Panc1 (cell line): ENCODE measurements at regions not wholly inside any gene's neighbourhood (a gene's known extent, or its start where the extent isn't known, plus 50 kb on each side); places are given as distances from the start of the nearest gene placed in this dataset.
A peak's percentile ranks its signal among the peaks of the same experiment; 100 is the strongest.

Experiments
- ATAC-seq: fragments of 200-7000 bp; cut with Tn5 transposase; 2 replicates; pipeline ENCODE4 v1.9.1; 2020; ENCODE audit warnings: mild to moderate bottlenecking, moderate library complexity
- BruUV-seq: library from RNA; stranded (reverse); fragments of 400-500 nt; replicated peaks from 2 replicates; lab custom pipeline; 2021; lab: Mats Ljungman, UMichigan
- CTCF ChIA-PET: fragments of 300-600 bp; sonication (Branson Sonifier 250); formaldehyde crosslinking; loops from one replicate; lab custom pipeline; 2022; ENCODE audit warnings: antibody characterized with exemption; lab: Charles Lee
- POLR2A ChIA-PET: fragments of 300-600 bp; sonication (Branson Sonifier 250); formaldehyde crosslinking; loops from one replicate; lab custom pipeline; 2022; ENCODE audit warnings: antibody characterized with exemption; lab: Charles Lee
- DNase-seq: peaks from one replicate; pipeline ENCODE4 v3.0.0-alpha.2; 2010; ENCODE audit warnings: low read depth, low spot score
- H3K27ac ChIP-seq: 2 replicates; pipeline ENCODE4 v1.5.1; 2011; ENCODE audit warnings: mild to moderate bottlenecking, low read length, inconsistent platforms
- H3K27me3 ChIP-seq: fragments of 200-500 bp; sonication (Bioruptor generic); 2 replicates; pipeline ENCODE4 v1.6.0; 2014; ENCODE audit warnings: low read length, inconsistent platforms; ENCODE audit not compliant: control insufficient read depth, insufficient read depth
- H3K36me3 ChIP-seq: fragments of 200-500 bp; sonication (Bioruptor generic); 2 replicates; pipeline ENCODE4 v1.5.1; 2014; ENCODE audit warnings: inconsistent platforms, mild to moderate bottlenecking, low read length, moderate library complexity; ENCODE audit not compliant: control insufficient read depth, insufficient read depth
- H3K4me1 ChIP-seq: 2 replicates; pipeline ENCODE4 v1.5.1; 2011; ENCODE audit warnings: inconsistent platforms, mild to moderate bottlenecking, low read length, moderate library complexity; ENCODE audit not compliant: control insufficient read depth, insufficient read depth
- H3K4me3 ChIP-seq, 2 experiments: 2 replicates each; pipeline ENCODE4 v1.5.1; 2011 to 2012; ENCODE audit warnings: low read depth in 2 of 2, low read length in 2 of 2, mild to moderate bottlenecking in 2 of 2, inconsistent platforms in 1 of 2, moderate library complexity in 1 of 2
- H3K9me3 ChIP-seq: fragments of 200-500 bp; sonication (Bioruptor generic); 2 replicates; pipeline ENCODE4 v1.5.1; 2014; ENCODE audit warnings: low read depth, mild to moderate bottlenecking, inconsistent platforms, low read length, moderate library complexity; ENCODE audit not compliant: control insufficient read depth, insufficient read depth
- CTCF ChIP-seq: fragments of 450-650 bp; IDR thresholded peaks from 2 replicates; pipeline ENCODE4 v1.5.1; 2017; ENCODE audit warnings: mild to moderate bottlenecking
- POLR2AphosphoS5 ChIP-seq: IDR thresholded peaks from 2 replicates; pipeline ENCODE4 v1.6.1; 2012; ENCODE audit warnings: mild to moderate bottlenecking, low read depth, low read length, moderate library complexity
- REST ChIP-seq, 2 experiments: IDR thresholded peaks; 2 replicates each; pipeline ENCODE4 v1.6.1; 2011 to 2012; ENCODE audit warnings: low read depth in 2 of 2, control low read depth in 1 of 2, low read length in 1 of 2, mild to moderate bottlenecking in 1 of 2, moderate library complexity in 1 of 2; ENCODE audit not compliant: insufficient read depth in 1 of 2
- SIN3A ChIP-seq: IDR thresholded peaks from 2 replicates; pipeline ENCODE4 v1.6.1; 2012; ENCODE audit warnings: low read depth, mild to moderate bottlenecking, low read length, moderate library complexity, borderline replicate concordance; ENCODE audit not compliant: insufficient read depth
- TCF7L2 ChIP-seq: IDR thresholded peaks from 2 replicates; pipeline ENCODE4 v1.6.1; 2011; ENCODE audit warnings: mild to moderate bottlenecking, low read depth, low read length, inconsistent platforms
- in situ Hi-C: cut with HindIII; loops from 2 replicates; pipeline ENCODE4 v1.10.0; 2016; ENCODE audit warnings: low sequenced_read_pairs, low pct_unique_long_range_greater_than_20kb
- intact Hi-C: fragments of 100-400 bp; cut with micrococcal nuclease; formaldehyde crosslinking; loops from one replicate; pipeline ENCODE4 v1.10.0; 2022; ENCODE audit not compliant: unreplicated experiment

- intact Hi-C loops (no loop called here), in situ Hi-C loops (no loop called here)
- no TSS peak for BruUV-seq
- H3K4me3 ChIP-seq: no peak overlapping the region
- TF ChIP-seq CTCF (no peak), REST (IDR thresholded peaks at IDR 0.05; ENCODE audit: insufficient read depth in 1 of 2, low read depth in 2 of 2, low read length in 1 of 2) (no peak), SIN3A (no peak), TCF7L2 (peak; percentile 18; the same call in 1 of the 2 replicates), POLR2AphosphoS5 (no peak)
- no peak overlapping the region for H3K27ac ChIP-seq
- ATAC-seq (no peak), DNase-seq (no peak)
- no peaks in the 10 kb centered on the region for H3K4me1 ChIP-seq
- no peaks in the 10 kb centered on the region for H3K36me3 ChIP-seq
- H3K9me3 ChIP-seq: no peaks in the 10 kb centered on the region
- CTCF ChIA-PET: no interaction called here
- POLR2A ChIA-PET: no interaction called here
- no peaks in the 10 kb centered on the region for H3K27me3 ChIP-seq
These were observed 241.9 kb downstream of the ANTXR2 start for GRCh38 chr4:79831119-79831528.

GRCh38 chr4:79827283-79827682, 245.7 kb downstream of the ANTXR2 start:
- ChIA-PET POLR2A (no interaction called here), CTCF (no interaction called here)
- Histone ChIP-seq H3K27me3 (no peaks in the 10 kb centered on the region), H3K4me1 (no peaks in the 10 kb centered on the region), H3K27ac (no peak overlapping the region), H3K36me3 (no peaks in the 10 kb centered on the region), H3K9me3 (no peaks in the 10 kb centered on the region), H3K4me3 (no peak overlapping the region)
- DNase-seq: no peak
- in situ Hi-C loops (no loop called here), intact Hi-C loops (no loop called here)
- TF ChIP-seq POLR2AphosphoS5 (no peak), SIN3A (no peak), REST (IDR thresholded peaks at IDR 0.05; ENCODE audit: insufficient read depth in 1 of 2, low read depth in 2 of 2, low read length in 1 of 2) (no peak), CTCF (no peak), TCF7L2 (no peak)
- no peak for ATAC-seq
- BruUV-seq: no TSS peak
